Lung microvascular endothelial cell (primary cell): ENCODE measurements at regions not wholly inside any gene's neighbourhood (a gene's known extent, or its start where the extent isn't known, plus 50 kb on each side); places are given as distances from the start of the nearest gene placed in this dataset.

Experiments
- DNase-seq, 2 donors: peaks; one replicate each; pipeline versions ENCODE4 v3.0.0 to v3.0.0-alpha.2; 2010; ENCODE audit warnings: low read depth in 2 of 2

DNA sequence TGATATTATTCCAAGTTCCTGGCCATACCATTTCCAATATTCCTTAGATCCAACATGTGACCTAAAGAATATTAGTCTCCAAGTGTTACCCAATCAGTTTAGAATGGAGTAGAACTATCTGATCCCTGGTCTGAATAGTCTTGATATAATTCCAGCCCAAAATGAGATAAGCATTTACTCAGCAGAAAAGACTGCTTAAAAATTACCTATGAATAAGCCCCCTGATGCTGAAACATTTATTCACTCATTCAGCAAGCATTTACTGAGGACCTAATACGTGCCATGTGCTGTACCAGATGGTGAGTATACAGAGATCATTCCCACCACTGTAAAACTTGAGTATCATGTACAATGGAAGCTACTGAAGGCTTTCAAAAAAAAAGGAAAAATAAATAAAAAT is 157.0 kb downstream of the FAM114A2 start:
- DNase-seq = no peak

GRCh38 chr5:153880106-153880505 is 158.6 kb downstream of the FAM114A2 start:
- peak in 1 of 2 donors; percentile 4 for DNase-seq

DNA sequence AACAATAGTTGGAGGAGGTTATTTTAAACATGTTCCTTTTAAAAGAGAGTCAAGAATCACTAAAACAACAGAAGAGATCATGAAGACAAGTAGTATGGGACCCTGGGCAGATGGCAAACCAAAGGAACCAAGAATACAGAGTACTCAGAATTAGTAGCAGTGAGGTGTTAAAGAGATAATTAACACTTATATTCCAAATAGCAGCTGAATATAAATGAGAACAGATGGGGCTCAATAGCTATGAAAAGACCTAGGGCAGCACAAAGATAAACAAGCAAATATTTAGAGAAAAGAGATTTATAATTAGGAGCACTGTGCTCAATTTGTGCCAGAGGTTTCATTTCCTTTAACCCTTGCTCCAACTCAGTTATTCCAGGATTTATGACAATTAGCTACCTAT is 159.1 kb downstream of the FAM114A2 start:
- DNase-seq = no peak

DNA sequence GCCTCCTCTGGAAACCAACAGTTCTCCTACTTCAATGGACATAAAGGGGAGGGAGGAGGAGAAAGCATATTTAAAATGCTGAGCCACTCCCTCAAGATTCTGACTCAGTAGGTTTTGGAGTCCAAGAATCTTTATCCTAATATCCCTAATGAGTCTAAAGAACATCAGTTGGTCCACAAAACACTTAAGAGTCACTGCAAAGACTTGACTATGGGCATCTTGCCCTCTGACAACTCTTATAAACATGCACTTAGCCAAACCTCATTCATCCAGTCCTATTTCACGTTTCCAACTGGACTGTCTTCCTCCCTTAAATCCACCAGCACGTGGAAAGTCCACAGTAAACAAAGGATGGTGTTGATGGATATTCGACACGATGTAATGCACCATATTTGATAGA is 172.5 kb downstream of the FAM114A2 start:
- DNase-seq = no peak

DNA sequence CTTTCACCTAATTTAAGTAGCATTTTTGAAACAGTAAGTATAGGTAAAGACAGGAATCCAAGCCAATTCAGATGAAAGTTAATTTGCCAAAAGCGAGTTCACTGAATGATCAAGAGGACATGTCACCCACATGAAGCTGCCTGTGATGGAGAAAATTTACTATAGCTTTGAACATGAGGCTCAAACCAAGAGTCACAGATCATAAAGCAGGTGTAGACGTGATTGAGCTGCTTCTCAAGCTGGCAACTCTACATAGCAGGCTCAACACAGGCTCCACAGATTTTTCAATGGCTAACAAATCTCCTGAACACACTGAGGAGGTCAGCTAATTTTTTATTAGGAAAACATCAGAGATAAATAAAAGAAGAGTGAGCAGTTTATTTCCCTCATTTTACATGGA is 173.7 kb downstream of the FAM114A2 start:
- DNase-seq = no peak

GRCh38 chr5:153863951-153864350 is 174.8 kb downstream of the FAM114A2 start:
- no peak for DNase-seq
